ENCODE measurements at regions not wholly inside any gene's neighbourhood (a gene's known extent, or its start where the extent isn't known, plus 50 kb on each side); places are given as distances from the start of the nearest gene placed in this dataset.

- intact Hi-C loops (cut with micrococcal nuclease) = no loop called here
- Mint-ChIP-seq H3K27ac (no peak overlapping the region), H3K27me3 (no peaks in the 10 kb centered on the region), H3K4me3 (no peak overlapping the region), H3K4me1 (no peaks in the 10 kb centered on the region), H3K9me3 (no peaks in the 10 kb centered on the region), H3K36me3 (ENCODE audit: low read depth) (no peaks in the 10 kb centered on the region)
- no peak for TF ChIP-seq CTCF (IDR thresholded peaks at IDR 0.05)
- CTCF ChIA-PET = no interaction called here
- DNase-seq = no peak
- POLR2A ChIA-PET = no interaction called here
- no peak for ATAC-seq (ENCODE audit: low read depth)
These were observed 326.6 kb downstream of the MZT1 start for GRCh38 chr13:72400856-72401255.

DNA sequence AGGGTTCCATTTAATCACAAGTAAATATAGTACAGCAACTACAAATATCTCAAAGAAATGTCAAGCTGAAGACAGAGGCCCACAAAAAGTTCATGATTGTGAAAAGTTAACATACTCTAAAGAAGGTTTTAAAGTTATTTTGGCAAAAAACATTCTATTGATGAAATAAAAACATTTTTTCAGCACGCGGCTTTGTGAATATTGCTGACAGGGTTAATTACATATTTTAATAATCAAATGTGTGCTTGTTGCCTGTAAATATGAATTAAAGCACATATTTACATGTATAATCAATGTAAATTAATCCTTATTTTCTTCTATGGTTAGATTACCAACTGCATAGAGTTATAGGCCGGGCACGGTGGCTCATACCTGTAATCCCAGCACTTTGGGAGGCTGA, 328.1 kb downstream of the MZT1 start:
- no peak for ATAC-seq (ENCODE audit: low read depth)
- Mint-ChIP-seq H3K9me3 (no peaks in the 10 kb centered on the region), H3K4me3 (no peak overlapping the region), H3K27ac (no peak overlapping the region), H3K36me3 (ENCODE audit: low read depth) (no peaks in the 10 kb centered on the region), H3K27me3 (no peaks in the 10 kb centered on the region), H3K4me1 (no peaks in the 10 kb centered on the region)
- CTCF ChIA-PET = no interaction called here
- no peak for TF ChIP-seq CTCF (IDR thresholded peaks at IDR 0.05)
- intact Hi-C loops (cut with micrococcal nuclease) = no loop called here
- no peak for DNase-seq
- POLR2A ChIA-PET = no interaction called here

- POLR2A ChIA-PET = no interaction called here
- Mint-ChIP-seq H3K9me3 (peaks cover 2% of the 10 kb centered on the region), H3K4me1 (no peaks in the 10 kb centered on the region), H3K4me3 (no peak overlapping the region), H3K27me3 (no peaks in the 10 kb centered on the region), H3K36me3 (ENCODE audit: low read depth) (no peaks in the 10 kb centered on the region), H3K27ac (no peak overlapping the region)
- CTCF ChIA-PET = no interaction called here
- ATAC-seq (ENCODE audit: low read depth) (no peak), DNase-seq (no peak)
- no peak for TF ChIP-seq CTCF (IDR thresholded peaks at IDR 0.05)
- intact Hi-C loops (cut with micrococcal nuclease) = no loop called here
These were observed 330.2 kb downstream of the MZT1 start for GRCh38 chr13:72397265-72397664.

GRCh38 chr13:72390909-72391308, 336.5 kb downstream of the MZT1 start:
- no peaks in the 10 kb centered on the region for H3K27me3 Mint-ChIP-seq
- DNase-seq (no peak), ATAC-seq (ENCODE audit: low read depth) (no peak)
- H3K27ac Mint-ChIP-seq = no peak overlapping the region
- H3K36me3 Mint-ChIP-seq (ENCODE audit: low read depth) = no peaks in the 10 kb centered on the region
- no peak for TF ChIP-seq CTCF (IDR thresholded peaks at IDR 0.05)
- CTCF ChIA-PET = no interaction called here
- intact Hi-C loops (cut with micrococcal nuclease) = no loop called here
- peaks cover 2% of the 10 kb centered on the region for H3K9me3 Mint-ChIP-seq
- no peak overlapping the region for H3K4me3 Mint-ChIP-seq
- no peaks in the 10 kb centered on the region for H3K4me1 Mint-ChIP-seq
- POLR2A ChIA-PET = no interaction called here

DNA sequence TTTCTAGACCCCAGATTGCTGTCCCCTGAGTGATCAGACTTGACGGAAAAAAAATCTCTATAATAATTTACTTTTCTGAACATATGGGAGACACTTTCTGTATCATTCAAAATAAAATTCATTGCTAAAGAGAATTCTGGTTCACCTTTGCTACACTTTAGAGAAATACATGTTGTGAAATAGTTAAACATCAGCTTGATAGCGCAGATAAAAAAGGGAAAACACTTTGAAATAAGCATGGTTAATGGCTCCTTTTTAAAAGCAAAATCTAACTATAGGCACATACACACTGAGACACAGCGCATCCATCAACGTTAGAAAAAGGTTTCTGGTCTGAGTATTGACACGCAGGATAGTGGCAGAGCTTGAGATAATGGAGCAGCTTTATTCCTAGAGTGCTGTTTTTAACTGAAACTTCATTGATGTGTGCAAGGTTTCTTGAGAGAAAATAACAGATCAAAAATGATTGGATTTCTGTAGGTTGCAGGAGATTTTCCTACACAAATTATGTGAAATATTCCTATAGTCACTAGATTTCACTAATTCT, 341.2 kb downstream of the MZT1 start:
- ATAC-seq (ENCODE audit: low read depth) (no peak), DNase-seq (no peak)
- Mint-ChIP-seq H3K4me3 (no peak overlapping the region), H3K27ac (no peak overlapping the region), H3K36me3 (ENCODE audit: low read depth) (no peaks in the 10 kb centered on the region), H3K27me3 (no peaks in the 10 kb centered on the region), H3K4me1 (no peaks in the 10 kb centered on the region), H3K9me3 (peaks cover 3% of the 10 kb centered on the region)
- ChIA-PET CTCF (no interaction called here), POLR2A (no interaction called here)
- TF ChIP-seq CTCF (IDR thresholded peaks at IDR 0.05) = no peak
- intact Hi-C loops (cut with micrococcal nuclease) = no loop called here

Data from activated B cell treated with CpG ODN at 0.5 μM for 24 hours (primary cell).